Breast epithelium (tissue), 4 donors: ENCODE measurements at regions not wholly inside any gene's neighbourhood (a gene's known extent, or its start where the extent isn't known, plus 50 kb on each side); places are given as distances from the start of the nearest gene placed in this dataset.
A peak's percentile ranks its signal among the peaks of the same experiment; 100 is the strongest.

Experiments
- DNase-seq, 2 donors: peaks; one replicate each; pipeline ENCODE4 v3.0.0-alpha.2; 2019; ENCODE audit warnings: low spot score in 2 of 2
- H3K27ac ChIP-seq, 2 donors: fragments of 200-600 bp; sonication (generic) in 1 of 2; one replicate each; pipeline ENCODE4 v1.5.1; 2016 to 2019; ENCODE audit warnings: mild to moderate bottlenecking in 1 of 2
- H3K27me3 ChIP-seq, 2 donors: fragments of 200-600 bp; sonication (generic) in 1 of 2; one replicate each; pipeline versions ENCODE4 v1.5.1 to v1.6.0; 2017 to 2019; ENCODE audit warnings: control low read depth in 1 of 2, mild to moderate bottlenecking in 1 of 2
- H3K36me3 ChIP-seq: fragments of 200-600 bp; one replicate; pipeline ENCODE4 v1.5.1; 2019
- H3K4me1 ChIP-seq, 2 donors: fragments of 200-600 bp; sonication (generic); one replicate each; pipeline ENCODE4 v1.5.1; 2016 to 2019; ENCODE audit warnings: control low read depth in 1 of 2
- H3K4me3 ChIP-seq, 3 donors: fragments of 200-600 bp; sonication (generic); 1 replicate in 2 of 3; 2 replicates in 1 of 3; pipeline ENCODE4 v1.5.1; 2016 to 2019; ENCODE audit warnings: mild to moderate bottlenecking in 3 of 3, moderate library complexity in 2 of 3
- H3K9me3 ChIP-seq, 2 donors: fragments of 200-600 bp; sonication (generic) in 1 of 2; one replicate each; pipeline ENCODE4 v1.5.1; 2016 to 2019; ENCODE audit warnings: control low read depth in 1 of 2
- POLR2A ChIP-seq: fragments of 450-650 bp; IDR thresholded peaks from one replicate; pipeline ENCODE4 v1.6.1; 2016; ENCODE audit warnings: antibody characterized with exemption, mild to moderate bottlenecking, moderate library complexity
- POLR2AphosphoS5 ChIP-seq, 3 donors: sonication (generic); formaldehyde crosslinking; IDR thresholded peaks; one replicate each; pipeline ENCODE4 v1.6.1; 2017; ENCODE audit warnings: antibody characterized with exemption in 3 of 3
- intact Hi-C: fragments of 100-400 bp; cut with DNase I; formaldehyde crosslinking; loops from one replicate; pipeline ENCODE4 v1.15.1; 2023; ENCODE audit warnings: low total_unique reads
- TF ChIP-seq, protein P1 (sequence below), 3 donors: fragments of 450-650 bp; IDR thresholded peaks; one replicate each; pipeline ENCODE4 v1.5.1; 2016 to 2017; ENCODE audit warnings: antibody characterized with exemption in 3 of 3, mild to moderate bottlenecking in 3 of 3, moderate library complexity in 3 of 3

DNA sequence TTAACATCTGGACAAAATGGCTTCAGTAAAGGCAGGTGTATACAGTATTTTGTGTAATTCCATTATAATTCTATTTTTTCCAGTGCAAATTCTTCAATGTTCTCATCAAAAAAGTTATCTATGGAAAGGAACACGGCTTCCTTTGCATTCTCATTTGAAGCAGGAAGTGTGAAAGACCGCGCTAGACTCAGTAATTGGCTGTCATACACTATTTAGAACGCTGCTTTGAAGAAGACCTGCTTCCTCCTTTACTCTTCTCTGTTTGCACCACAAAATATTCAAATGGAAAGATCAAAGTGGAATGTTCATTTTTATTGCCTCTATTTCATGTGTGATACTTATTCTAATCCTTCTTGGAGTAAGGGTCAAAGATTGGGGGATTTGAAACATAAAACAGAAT is 883.7 kb downstream of the TSN start:
- intact Hi-C loops: no loop called here
- Histone ChIP-seq H3K27ac (no peak overlapping the region), H3K36me3 (no peaks in the 10 kb centered on the region), H3K4me1 (no peaks in the 10 kb centered on the region), H3K4me3 (no peak overlapping the region), H3K9me3 (peaks cover 0 to 4% of the 10 kb centered on the region in 2 donors), H3K27me3 (no peaks in the 10 kb centered on the region)
- no peak for DNase-seq
- TF ChIP-seq, protein P1, sequence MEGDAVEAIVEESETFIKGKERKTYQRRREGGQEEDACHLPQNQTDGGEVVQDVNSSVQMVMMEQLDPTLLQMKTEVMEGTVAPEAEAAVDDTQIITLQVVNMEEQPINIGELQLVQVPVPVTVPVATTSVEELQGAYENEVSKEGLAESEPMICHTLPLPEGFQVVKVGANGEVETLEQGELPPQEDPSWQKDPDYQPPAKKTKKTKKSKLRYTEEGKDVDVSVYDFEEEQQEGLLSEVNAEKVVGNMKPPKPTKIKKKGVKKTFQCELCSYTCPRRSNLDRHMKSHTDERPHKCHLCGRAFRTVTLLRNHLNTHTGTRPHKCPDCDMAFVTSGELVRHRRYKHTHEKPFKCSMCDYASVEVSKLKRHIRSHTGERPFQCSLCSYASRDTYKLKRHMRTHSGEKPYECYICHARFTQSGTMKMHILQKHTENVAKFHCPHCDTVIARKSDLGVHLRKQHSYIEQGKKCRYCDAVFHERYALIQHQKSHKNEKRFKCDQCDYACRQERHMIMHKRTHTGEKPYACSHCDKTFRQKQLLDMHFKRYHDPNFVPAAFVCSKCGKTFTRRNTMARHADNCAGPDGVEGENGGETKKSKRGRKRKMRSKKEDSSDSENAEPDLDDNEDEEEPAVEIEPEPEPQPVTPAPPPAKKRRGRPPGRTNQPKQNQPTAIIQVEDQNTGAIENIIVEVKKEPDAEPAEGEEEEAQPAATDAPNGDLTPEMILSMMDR (IDR thresholded peaks at IDR 0.05): no peak
- TF ChIP-seq POLR2AphosphoS5 (IDR thresholded peaks at IDR 0.05): no peak
- TF ChIP-seq POLR2A: no peak

DNA sequence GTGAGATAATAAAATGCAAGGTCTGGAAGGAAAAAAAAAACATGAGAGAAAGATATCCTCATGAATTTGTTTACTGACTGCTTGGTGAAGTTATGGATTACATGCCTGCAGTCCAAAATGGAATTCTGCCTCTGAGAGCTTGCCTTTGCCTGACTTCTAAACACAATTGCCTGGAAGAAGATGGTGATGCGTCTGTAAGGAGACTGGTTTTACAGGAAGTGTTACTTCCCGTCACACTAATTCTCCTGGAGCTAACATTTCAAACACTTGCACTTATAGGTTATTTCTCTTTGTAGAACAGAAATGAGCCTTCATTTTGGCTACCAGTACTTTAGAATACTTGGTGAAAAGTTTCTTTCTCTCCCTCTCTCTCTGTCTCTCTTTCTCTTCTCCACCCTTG is 884.3 kb downstream of the TSN start:
- H3K27me3 ChIP-seq: no peaks in the 10 kb centered on the region
- no peaks in the 10 kb centered on the region for H3K36me3 ChIP-seq
- no peak for TF ChIP-seq POLR2AphosphoS5 (IDR thresholded peaks at IDR 0.05)
- TF ChIP-seq, protein P1 (IDR thresholded peaks at IDR 0.05): no peak
- TF ChIP-seq POLR2A: no peak
- no peak for DNase-seq
- H3K4me3 ChIP-seq: no peak overlapping the region
- peaks cover 0 to 4% of the 10 kb centered on the region in 2 donors for H3K9me3 ChIP-seq
- intact Hi-C loops: no loop called here
- no peak overlapping the region for H3K27ac ChIP-seq
- no peaks in the 10 kb centered on the region for H3K4me1 ChIP-seq

DNA sequence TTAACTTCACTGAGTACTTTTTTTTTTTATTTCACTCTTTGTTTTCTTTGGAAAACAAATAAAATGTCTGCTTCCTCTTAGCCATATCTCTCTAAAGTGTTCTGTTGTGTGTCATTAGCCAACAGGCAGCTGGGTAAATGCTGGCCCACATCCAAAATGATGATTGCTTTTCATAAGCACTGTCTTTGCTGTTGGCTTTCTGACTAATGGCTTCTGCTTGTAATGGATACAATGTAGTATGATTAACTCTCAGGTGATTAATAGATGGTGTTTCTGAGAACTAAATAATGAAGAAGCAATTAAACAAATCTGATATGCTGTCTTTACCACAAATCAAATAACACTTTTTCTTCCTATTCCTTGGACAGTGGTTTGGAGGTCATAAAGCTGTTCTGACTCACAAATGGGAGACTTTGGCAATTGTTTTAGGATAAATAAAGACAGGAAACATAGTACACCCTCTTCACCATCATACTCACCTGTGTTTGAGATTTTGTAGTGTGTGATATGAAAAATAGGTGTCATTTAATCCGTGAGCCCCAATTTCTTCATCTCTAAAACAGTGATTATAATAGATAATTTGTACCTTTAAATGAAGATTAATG is 888.4 kb downstream of the TSN start:
- TF ChIP-seq POLR2A: no peak
- TF ChIP-seq, protein P1 (IDR thresholded peaks at IDR 0.05): no peak
- no peak for TF ChIP-seq POLR2AphosphoS5 (IDR thresholded peaks at IDR 0.05)

DNA sequence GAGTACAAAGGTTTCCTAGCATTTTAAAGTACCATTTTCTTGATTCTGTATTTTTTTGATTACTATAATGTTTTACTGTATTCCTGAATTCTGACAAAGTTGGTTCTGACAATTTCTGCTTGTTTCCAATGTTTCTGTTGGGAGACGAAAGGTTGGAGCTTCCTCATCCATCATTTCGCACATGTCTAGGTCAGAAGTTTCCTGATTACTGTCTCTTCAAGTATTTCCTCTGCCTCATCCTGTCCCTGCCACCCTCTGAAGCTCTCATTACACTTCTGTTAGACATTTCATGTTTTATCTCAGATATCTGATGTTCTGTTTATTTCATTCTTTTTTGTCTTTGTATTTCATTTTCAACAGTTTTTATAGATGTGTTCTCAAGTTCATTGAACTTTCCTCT is 895.8 kb downstream of the TSN start:
- Histone ChIP-seq H3K27me3 (no peaks in the 10 kb centered on the region), H3K4me3 (no peak overlapping the region), H3K36me3 (no peaks in the 10 kb centered on the region), H3K4me1 (no peaks in the 10 kb centered on the region), H3K27ac (no peak overlapping the region), H3K9me3 (no peaks in the 10 kb centered on the region)
- intact Hi-C loops: no loop called here
- DNase-seq: no peak
- TF ChIP-seq, protein P1 (IDR thresholded peaks at IDR 0.05): no peak
- no peak for TF ChIP-seq POLR2AphosphoS5 (IDR thresholded peaks at IDR 0.05)
- TF ChIP-seq POLR2A: no peak

More for the DNA sequence above, 888.4 kb downstream of the TSN start:
- H3K27me3 ChIP-seq: no peaks in the 10 kb centered on the region
- intact Hi-C loops: no loop called here
- peak overlapping the region in 1 of 2 donors; percentile 48 for H3K27ac ChIP-seq
- H3K36me3 ChIP-seq: no peaks in the 10 kb centered on the region
- H3K4me3 ChIP-seq: no peak overlapping the region
- H3K9me3 ChIP-seq: peaks cover 0 to 4% of the 10 kb centered on the region in 2 donors
- peak in 1 of 2 donors; percentile 38 for DNase-seq
- H3K4me1 ChIP-seq: no peaks in the 10 kb centered on the region

DNA sequence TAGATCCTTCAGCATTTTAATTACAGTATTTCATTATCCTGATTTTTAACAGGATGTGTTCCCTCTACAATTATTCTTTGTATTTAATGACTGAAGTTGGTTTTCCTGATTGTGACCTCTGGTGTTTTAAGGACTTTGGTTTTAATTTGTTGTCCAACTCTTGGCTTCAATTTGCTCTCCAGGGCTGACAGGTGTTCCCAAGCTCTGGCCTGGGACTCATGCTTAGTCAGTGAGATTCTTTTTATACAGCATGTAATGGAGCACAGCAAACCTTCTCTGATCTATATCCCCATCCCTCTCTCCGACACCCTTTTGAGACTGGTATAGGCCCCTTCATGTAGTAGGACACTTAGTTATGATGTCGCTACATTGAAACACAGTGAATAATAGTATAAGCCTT is 896.3 kb downstream of the TSN start:
- Histone ChIP-seq H3K27me3 (no peaks in the 10 kb centered on the region), H3K4me3 (no peak overlapping the region), H3K27ac (no peak overlapping the region), H3K9me3 (no peaks in the 10 kb centered on the region), H3K4me1 (no peaks in the 10 kb centered on the region), H3K36me3 (no peaks in the 10 kb centered on the region)
- intact Hi-C loops: no loop called here
- no peak for DNase-seq
- no peak for TF ChIP-seq POLR2A
- TF ChIP-seq, protein P1 (IDR thresholded peaks at IDR 0.05): no peak
- TF ChIP-seq POLR2AphosphoS5 (IDR thresholded peaks at IDR 0.05): no peak
